ENCODE measurements at regions not wholly inside any gene's neighbourhood (a gene's known extent, or its start where the extent isn't known, plus 50 kb on each side); places are given as distances from the start of the nearest gene placed in this dataset.

DNA sequence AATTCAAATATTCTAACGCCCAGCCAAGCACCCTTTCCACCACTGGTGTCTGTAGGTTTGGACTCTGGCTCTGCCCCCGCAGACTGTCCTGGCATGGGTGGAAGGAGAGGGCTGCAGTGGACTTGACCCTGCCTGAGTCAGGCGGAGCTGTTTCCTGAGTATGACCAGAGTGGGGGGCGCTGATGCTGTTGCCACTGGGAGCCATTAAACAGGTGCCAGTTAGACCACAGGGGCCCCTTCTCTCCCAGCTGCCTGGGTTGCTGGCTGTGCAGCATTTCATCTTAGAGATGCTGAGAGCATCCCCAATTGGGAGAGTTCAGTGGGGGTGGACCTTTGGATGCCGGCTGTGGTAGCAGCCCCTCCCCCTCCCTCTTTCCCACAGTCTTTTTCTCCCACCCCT is 539.5 kb downstream of the MATN1 start:
- no peaks in the 10 kb centered on the region for H3K27me3 ChIP-seq (ENCODE audit: insufficient read depth, low read length)
- H3K79me2 ChIP-seq (ENCODE audit: control insufficient read depth, insufficient read depth, low read length, unreplicated experiment) = no peaks in the 10 kb centered on the region
- no peaks in the 10 kb centered on the region for H3K36me3 ChIP-seq (ENCODE audit: insufficient read depth, low read length)
- H3K4me1 ChIP-seq (ENCODE audit: control insufficient read depth, insufficient read depth, low read length, unreplicated experiment) = no peaks in the 10 kb centered on the region
- no peak overlapping the region for H2AFZ ChIP-seq (ENCODE audit: low read length, unreplicated experiment)
- no peak overlapping the region for H3K27ac ChIP-seq (ENCODE audit: low read depth, low read length)
- no peak overlapping the region for H3K4me3 ChIP-seq (ENCODE audit: low read depth, low read length)

GRCh38 chr1:30183006-30183405 is 540.4 kb downstream of the MATN1 start:
- Histone ChIP-seq H3K79me2 (ENCODE audit: control insufficient read depth, insufficient read depth, low read length, unreplicated experiment) (no peaks in the 10 kb centered on the region), H3K27ac (ENCODE audit: low read depth, low read length) (no peak overlapping the region), H3K36me3 (ENCODE audit: insufficient read depth, low read length) (no peaks in the 10 kb centered on the region), H3K4me3 (ENCODE audit: low read depth, low read length) (no peak overlapping the region), H3K4me1 (ENCODE audit: control insufficient read depth, insufficient read depth, low read length, unreplicated experiment) (no peaks in the 10 kb centered on the region), H3K27me3 (ENCODE audit: insufficient read depth, low read length) (no peaks in the 10 kb centered on the region), H2AFZ (ENCODE audit: low read length, unreplicated experiment) (no peak overlapping the region)

DNA sequence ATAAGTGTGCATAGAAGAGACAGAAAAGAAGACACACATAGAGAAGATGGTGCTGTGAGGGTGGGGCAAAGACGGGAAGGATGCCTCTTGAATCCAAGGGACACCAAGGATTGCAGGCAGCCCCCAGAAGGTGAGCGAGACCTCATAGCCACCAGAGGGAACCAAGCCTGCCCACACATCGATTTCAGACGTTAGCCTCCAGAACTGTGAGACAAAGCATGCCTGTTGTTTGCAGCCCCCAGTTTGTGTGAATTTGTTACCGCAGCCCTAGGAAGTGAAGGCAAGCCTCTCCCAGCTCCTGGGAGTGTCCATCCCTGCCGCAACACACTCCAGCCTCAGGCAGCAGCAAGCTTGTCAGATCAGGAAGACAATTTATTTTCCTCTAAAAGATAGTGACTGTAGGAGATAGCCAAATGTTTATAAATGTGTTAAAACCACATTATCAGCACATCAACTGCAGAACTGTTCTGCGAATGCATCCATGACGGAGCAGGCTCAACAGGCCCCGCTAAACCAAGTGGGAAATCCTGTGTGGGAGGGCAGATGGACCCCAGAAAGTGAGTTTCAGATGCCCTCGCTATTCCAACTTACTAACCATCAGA is 543.3 kb downstream of the MATN1 start:
- H3K79me2 ChIP-seq (ENCODE audit: control insufficient read depth, insufficient read depth, low read length, unreplicated experiment) = no peaks in the 10 kb centered on the region
- no peaks in the 10 kb centered on the region for H3K36me3 ChIP-seq (ENCODE audit: insufficient read depth, low read length)
- H3K27me3 ChIP-seq (ENCODE audit: insufficient read depth, low read length) = no peaks in the 10 kb centered on the region
- no peaks in the 10 kb centered on the region for H3K4me1 ChIP-seq (ENCODE audit: control insufficient read depth, insufficient read depth, low read length, unreplicated experiment)
- no peak overlapping the region for H2AFZ ChIP-seq (ENCODE audit: low read length, unreplicated experiment)
- no peak overlapping the region for H3K4me3 ChIP-seq (ENCODE audit: low read depth, low read length)
- H3K27ac ChIP-seq (ENCODE audit: low read depth, low read length) = no peak overlapping the region

GRCh38 chr1:30176477-30176876 is 546.9 kb downstream of the MATN1 start:
- Histone ChIP-seq H2AFZ (ENCODE audit: low read length, unreplicated experiment) (no peak overlapping the region), H3K4me1 (ENCODE audit: control insufficient read depth, insufficient read depth, low read length, unreplicated experiment) (no peaks in the 10 kb centered on the region), H3K27me3 (ENCODE audit: insufficient read depth, low read length) (no peaks in the 10 kb centered on the region), H3K27ac (ENCODE audit: low read depth, low read length) (no peak overlapping the region), H3K36me3 (ENCODE audit: insufficient read depth, low read length) (no peaks in the 10 kb centered on the region), H3K4me3 (ENCODE audit: low read depth, low read length) (no peak overlapping the region), H3K79me2 (ENCODE audit: control insufficient read depth, insufficient read depth, low read length, unreplicated experiment) (no peaks in the 10 kb centered on the region)

- no peaks in the 10 kb centered on the region for H3K79me2 ChIP-seq (ENCODE audit: control insufficient read depth, insufficient read depth, low read length, unreplicated experiment)
- H2AFZ ChIP-seq (ENCODE audit: low read length, unreplicated experiment) = no peak overlapping the region
- no peaks in the 10 kb centered on the region for H3K27me3 ChIP-seq (ENCODE audit: insufficient read depth, low read length)
- H3K27ac ChIP-seq (ENCODE audit: low read depth, low read length) = no peak overlapping the region
- no peaks in the 10 kb centered on the region for H3K4me1 ChIP-seq (ENCODE audit: control insufficient read depth, insufficient read depth, low read length, unreplicated experiment)
- no peak overlapping the region for H3K4me3 ChIP-seq (ENCODE audit: low read depth, low read length)
- no peaks in the 10 kb centered on the region for H3K36me3 ChIP-seq (ENCODE audit: insufficient read depth, low read length)
These were observed 548.9 kb downstream of the MATN1 start for GRCh38 chr1:30174499-30174898.

GRCh38 chr1:30173560-30173959 is 549.8 kb downstream of the MATN1 start:
- H3K27ac ChIP-seq (ENCODE audit: low read depth, low read length) = no peak overlapping the region
- no peaks in the 10 kb centered on the region for H3K36me3 ChIP-seq (ENCODE audit: insufficient read depth, low read length)
- no peak overlapping the region for H2AFZ ChIP-seq (ENCODE audit: low read length, unreplicated experiment)
- H3K4me1 ChIP-seq (ENCODE audit: control insufficient read depth, insufficient read depth, low read length, unreplicated experiment) = no peaks in the 10 kb centered on the region
- no peak overlapping the region for H3K4me3 ChIP-seq (ENCODE audit: low read depth, low read length)
- H3K27me3 ChIP-seq (ENCODE audit: insufficient read depth, low read length) = no peaks in the 10 kb centered on the region
- H3K79me2 ChIP-seq (ENCODE audit: control insufficient read depth, insufficient read depth, low read length, unreplicated experiment) = no peaks in the 10 kb centered on the region

DNA sequence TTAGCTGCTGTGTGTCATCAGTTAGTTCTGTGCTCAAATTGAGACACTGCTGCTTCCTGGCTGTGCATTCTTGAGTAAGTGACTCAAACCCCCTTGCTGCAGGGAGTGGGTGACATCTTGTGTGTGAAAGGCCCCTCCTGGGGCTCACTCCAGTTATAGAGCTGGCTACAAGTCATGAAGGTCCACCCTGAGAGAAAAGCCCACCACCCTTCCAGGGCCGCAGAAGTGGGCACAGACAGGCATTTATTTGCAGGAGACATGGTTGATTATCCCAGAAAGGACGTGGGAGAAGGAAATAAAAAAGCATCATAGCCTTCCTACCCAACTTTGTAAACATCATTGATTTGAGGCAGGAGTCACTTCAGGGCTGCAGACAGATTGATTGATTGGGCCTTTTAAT is 550.6 kb downstream of the MATN1 start:
- no peaks in the 10 kb centered on the region for H3K4me1 ChIP-seq (ENCODE audit: control insufficient read depth, insufficient read depth, low read length, unreplicated experiment)
- no peaks in the 10 kb centered on the region for H3K79me2 ChIP-seq (ENCODE audit: control insufficient read depth, insufficient read depth, low read length, unreplicated experiment)
- no peaks in the 10 kb centered on the region for H3K27me3 ChIP-seq (ENCODE audit: insufficient read depth, low read length)
- no peaks in the 10 kb centered on the region for H3K36me3 ChIP-seq (ENCODE audit: insufficient read depth, low read length)
- H2AFZ ChIP-seq (ENCODE audit: low read length, unreplicated experiment) = no peak overlapping the region
- no peak overlapping the region for H3K4me3 ChIP-seq (ENCODE audit: low read depth, low read length)
- H3K27ac ChIP-seq (ENCODE audit: low read depth, low read length) = no peak overlapping the region

- Histone ChIP-seq H3K79me2 (ENCODE audit: control insufficient read depth, insufficient read depth, low read length, unreplicated experiment) (no peaks in the 10 kb centered on the region), H3K4me1 (ENCODE audit: control insufficient read depth, insufficient read depth, low read length, unreplicated experiment) (no peaks in the 10 kb centered on the region), H3K4me3 (ENCODE audit: low read depth, low read length) (no peak overlapping the region), H2AFZ (ENCODE audit: low read length, unreplicated experiment) (no peak overlapping the region), H3K27me3 (ENCODE audit: insufficient read depth, low read length) (no peaks in the 10 kb centered on the region), H3K36me3 (ENCODE audit: insufficient read depth, low read length) (no peaks in the 10 kb centered on the region), H3K27ac (ENCODE audit: low read depth, low read length) (no peak overlapping the region)
These were observed 551.1 kb downstream of the MATN1 start for GRCh38 chr1:30172299-30172694.

DNA sequence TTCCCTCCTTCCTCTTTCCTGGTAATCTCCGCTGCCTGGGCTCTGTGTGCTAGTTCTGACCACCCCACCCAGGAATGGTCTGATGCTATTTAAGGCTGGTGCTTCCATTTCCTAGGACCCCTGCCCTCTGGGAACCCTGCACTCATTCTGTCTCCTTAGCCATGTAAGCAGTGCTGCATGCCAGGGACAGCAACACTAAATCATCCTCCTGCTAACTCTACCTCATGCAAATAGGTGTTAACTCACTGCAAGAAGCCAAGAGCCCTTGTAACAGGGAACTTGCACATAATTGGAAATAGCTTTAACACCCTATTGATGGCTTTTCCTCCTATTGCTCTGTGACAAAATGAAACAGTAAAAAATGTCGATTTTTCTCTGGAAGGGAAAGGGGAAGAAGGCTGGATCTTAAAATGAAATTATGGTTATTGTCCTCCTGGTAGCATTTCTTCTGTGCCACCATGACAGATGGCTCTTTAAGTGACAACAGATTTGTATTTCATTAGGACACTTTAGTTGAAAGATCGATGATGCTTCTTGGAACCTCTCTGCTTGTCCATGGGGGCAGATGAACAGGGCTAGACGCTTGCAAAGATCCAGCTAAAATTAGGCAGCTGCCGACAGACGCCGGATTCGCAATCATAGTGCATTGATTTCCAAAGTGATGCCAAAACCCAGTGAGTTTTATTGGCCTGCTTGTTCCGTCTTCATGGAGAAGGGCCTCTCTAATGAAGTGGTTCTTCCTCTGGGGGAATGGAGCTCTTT is 551.7 kb downstream of the MATN1 start:
- Histone ChIP-seq H3K79me2 (ENCODE audit: control insufficient read depth, insufficient read depth, low read length, unreplicated experiment) (no peaks in the 10 kb centered on the region), H2AFZ (ENCODE audit: low read length, unreplicated experiment) (no peak overlapping the region), H3K27me3 (ENCODE audit: insufficient read depth, low read length) (no peaks in the 10 kb centered on the region), H3K4me3 (ENCODE audit: low read depth, low read length) (no peak overlapping the region), H3K27ac (ENCODE audit: low read depth, low read length) (no peak overlapping the region), H3K4me1 (ENCODE audit: control insufficient read depth, insufficient read depth, low read length, unreplicated experiment) (no peaks in the 10 kb centered on the region), H3K36me3 (ENCODE audit: insufficient read depth, low read length) (no peaks in the 10 kb centered on the region)

- H3K4me1 ChIP-seq (ENCODE audit: control insufficient read depth, insufficient read depth, low read length, unreplicated experiment) = no peaks in the 10 kb centered on the region
- no peak overlapping the region for H3K27ac ChIP-seq (ENCODE audit: low read depth, low read length)
- no peaks in the 10 kb centered on the region for H3K79me2 ChIP-seq (ENCODE audit: control insufficient read depth, insufficient read depth, low read length, unreplicated experiment)
- no peaks in the 10 kb centered on the region for H3K36me3 ChIP-seq (ENCODE audit: insufficient read depth, low read length)
- no peaks in the 10 kb centered on the region for H3K27me3 ChIP-seq (ENCODE audit: insufficient read depth, low read length)
- H3K4me3 ChIP-seq (ENCODE audit: low read depth, low read length) = no peak overlapping the region
- no peak overlapping the region for H2AFZ ChIP-seq (ENCODE audit: low read length, unreplicated experiment)
These were observed 554.1 kb downstream of the MATN1 start for GRCh38 chr1:30169269-30169668.

DNA sequence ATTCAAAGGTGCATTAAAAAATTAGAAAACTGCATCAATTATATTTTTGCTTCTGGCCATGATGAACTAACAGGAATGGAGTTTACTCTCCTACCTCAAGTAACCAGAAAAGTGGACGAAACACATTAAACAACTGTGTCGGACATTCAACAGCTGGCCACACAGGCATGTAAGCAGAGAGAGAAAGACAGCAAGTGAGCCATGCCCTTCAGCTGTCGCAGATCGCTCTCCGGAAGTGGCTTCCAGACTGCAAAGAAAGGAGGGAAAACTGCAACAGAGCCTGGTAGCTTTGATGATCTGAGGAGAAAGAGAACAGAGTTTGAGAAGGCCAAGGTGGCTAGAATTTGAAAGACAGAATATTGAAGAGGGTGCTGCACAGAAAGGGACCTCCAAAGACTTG is 557.2 kb downstream of the MATN1 start:
- no peak overlapping the region for H2AFZ ChIP-seq (ENCODE audit: low read length, unreplicated experiment)
- H3K4me3 ChIP-seq (ENCODE audit: low read depth, low read length) = no peak overlapping the region
- no peaks in the 10 kb centered on the region for H3K27me3 ChIP-seq (ENCODE audit: insufficient read depth, low read length)
- no peaks in the 10 kb centered on the region for H3K4me1 ChIP-seq (ENCODE audit: control insufficient read depth, insufficient read depth, low read length, unreplicated experiment)
- no peak overlapping the region for H3K27ac ChIP-seq (ENCODE audit: low read depth, low read length)
- no peaks in the 10 kb centered on the region for H3K79me2 ChIP-seq (ENCODE audit: control insufficient read depth, insufficient read depth, low read length, unreplicated experiment)
- H3K36me3 ChIP-seq (ENCODE audit: insufficient read depth, low read length) = no peaks in the 10 kb centered on the region

Data from ACC112 (cell line).